ENCODE measurements at regions not wholly inside any gene's neighbourhood (a gene's known extent, or its start where the extent isn't known, plus 50 kb on each side); places are given as distances from the start of the nearest gene placed in this dataset.

DNA sequence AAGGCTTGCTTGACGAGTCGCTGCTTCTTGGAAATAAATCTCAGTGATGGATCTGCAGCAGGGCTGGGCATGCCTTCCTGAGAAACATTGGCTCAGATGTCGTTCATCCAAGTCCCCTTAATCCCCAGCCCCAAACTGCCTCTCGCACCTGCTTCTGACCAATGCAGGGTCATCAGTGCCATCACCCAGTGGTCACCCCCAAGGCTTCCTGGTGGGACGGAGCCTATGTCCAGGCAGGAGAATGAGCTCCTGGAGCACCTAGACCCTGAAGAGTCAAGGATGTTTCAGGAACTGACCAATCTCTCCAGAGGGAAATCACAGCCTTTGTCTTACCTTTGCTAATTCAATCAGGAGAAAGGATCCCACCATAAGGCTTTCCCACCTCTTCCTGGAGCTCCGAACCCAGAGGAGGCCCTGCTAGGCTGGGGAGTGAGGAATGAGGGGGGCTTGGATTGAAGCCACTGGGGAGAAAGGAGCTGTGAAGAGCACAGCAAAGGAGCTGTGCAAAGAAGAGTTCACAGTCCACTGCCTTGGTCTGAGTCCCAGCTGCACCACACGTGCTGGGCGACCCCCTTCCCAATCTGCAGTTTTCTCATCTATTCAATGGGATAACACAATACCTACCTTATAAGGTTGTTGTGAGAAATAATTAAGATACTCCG, 416.1 kb downstream of the NPHP4 start:
- peaks cover 19% of the 10 kb centered on the region for H3K4me1 Mint-ChIP-seq
- H3K27ac Mint-ChIP-seq: no peak overlapping the region
- TF ChIP-seq, protein P1, sequence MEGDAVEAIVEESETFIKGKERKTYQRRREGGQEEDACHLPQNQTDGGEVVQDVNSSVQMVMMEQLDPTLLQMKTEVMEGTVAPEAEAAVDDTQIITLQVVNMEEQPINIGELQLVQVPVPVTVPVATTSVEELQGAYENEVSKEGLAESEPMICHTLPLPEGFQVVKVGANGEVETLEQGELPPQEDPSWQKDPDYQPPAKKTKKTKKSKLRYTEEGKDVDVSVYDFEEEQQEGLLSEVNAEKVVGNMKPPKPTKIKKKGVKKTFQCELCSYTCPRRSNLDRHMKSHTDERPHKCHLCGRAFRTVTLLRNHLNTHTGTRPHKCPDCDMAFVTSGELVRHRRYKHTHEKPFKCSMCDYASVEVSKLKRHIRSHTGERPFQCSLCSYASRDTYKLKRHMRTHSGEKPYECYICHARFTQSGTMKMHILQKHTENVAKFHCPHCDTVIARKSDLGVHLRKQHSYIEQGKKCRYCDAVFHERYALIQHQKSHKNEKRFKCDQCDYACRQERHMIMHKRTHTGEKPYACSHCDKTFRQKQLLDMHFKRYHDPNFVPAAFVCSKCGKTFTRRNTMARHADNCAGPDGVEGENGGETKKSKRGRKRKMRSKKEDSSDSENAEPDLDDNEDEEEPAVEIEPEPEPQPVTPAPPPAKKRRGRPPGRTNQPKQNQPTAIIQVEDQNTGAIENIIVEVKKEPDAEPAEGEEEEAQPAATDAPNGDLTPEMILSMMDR (IDR thresholded peaks at IDR 0.05; ENCODE audit: unreplicated experiment in 3 of 3): no peak
- peaks cover 1% of the 10 kb centered on the region for H3K9me3 Mint-ChIP-seq
- peaks cover 13% of the 10 kb centered on the region for H3K27me3 Mint-ChIP-seq (ENCODE audit: low read depth)
- no peaks in the 10 kb centered on the region for H3K36me3 Mint-ChIP-seq (ENCODE audit: low read depth)
- H3K4me3 Mint-ChIP-seq: no peak overlapping the region

DNA sequence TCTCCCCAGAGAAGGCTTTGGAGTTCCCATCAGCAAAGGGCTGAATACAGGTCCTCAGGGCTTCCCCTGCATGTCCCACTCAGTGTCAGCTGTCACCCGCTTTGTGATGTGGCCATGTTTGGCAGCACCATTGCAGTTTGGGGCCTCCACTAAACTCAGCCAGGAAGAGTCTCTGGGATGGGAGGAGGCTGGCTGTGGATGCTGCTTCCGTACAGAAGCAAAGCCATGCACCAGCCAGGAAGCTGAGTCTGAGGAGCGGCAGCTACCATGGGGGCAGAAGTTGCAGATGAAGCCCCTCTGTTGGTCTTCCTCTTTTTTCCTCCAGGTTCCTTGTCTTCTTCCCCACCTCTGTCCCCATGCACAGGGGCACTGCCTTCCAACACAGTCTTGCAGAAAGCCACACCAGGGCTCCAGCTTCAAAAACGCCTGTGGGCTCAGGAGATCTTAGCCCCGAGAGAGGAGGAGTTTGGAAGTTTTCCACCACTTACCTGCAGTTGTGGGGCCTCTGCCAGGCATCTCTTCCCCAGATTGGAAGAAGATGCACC, 416.8 kb downstream of the NPHP4 start:
- TF ChIP-seq, protein P1 (IDR thresholded peaks at IDR 0.05; ENCODE audit: unreplicated experiment in 3 of 3): no peak
- Mint-ChIP-seq H3K27ac (no peak overlapping the region), H3K4me1 (peaks cover 23% of the 10 kb centered on the region), H3K36me3 (ENCODE audit: low read depth) (peaks cover 5% of the 10 kb centered on the region), H3K9me3 (peaks cover 5% of the 10 kb centered on the region), H3K27me3 (ENCODE audit: low read depth) (peaks cover 13% of the 10 kb centered on the region), H3K4me3 (no peak overlapping the region)

DNA sequence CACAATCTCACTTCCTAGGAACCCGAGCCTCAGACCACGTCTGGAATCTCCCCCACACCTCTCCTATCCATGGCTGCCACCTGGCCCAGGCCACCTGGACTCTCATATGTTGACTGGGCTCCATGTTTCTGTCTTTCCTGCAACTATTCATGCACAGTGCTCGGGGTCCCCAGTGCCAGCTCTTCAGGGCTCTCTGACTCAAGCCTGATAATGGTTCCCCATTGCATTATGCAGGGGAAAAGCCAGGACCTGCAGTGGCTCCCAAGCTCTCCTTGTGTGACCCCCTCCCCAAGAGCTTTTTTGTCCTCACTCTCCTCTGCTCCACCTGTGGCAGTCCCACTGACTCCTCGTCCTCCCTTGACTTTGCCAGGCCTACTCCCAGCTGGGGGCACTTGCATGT, 417.6 kb downstream of the NPHP4 start:
- no peak overlapping the region for H3K4me3 Mint-ChIP-seq
- H3K36me3 Mint-ChIP-seq (ENCODE audit: low read depth): peaks cover 5% of the 10 kb centered on the region
- TF ChIP-seq, protein P1 (IDR thresholded peaks at IDR 0.05; ENCODE audit: unreplicated experiment in 3 of 3): no peak
- peak overlapping the region in 1 of 3 experiments; percentile 38 for H3K27ac Mint-ChIP-seq
- H3K4me1 Mint-ChIP-seq: peaks cover 23% of the 10 kb centered on the region
- peaks cover 8% of the 10 kb centered on the region for H3K9me3 Mint-ChIP-seq
- peaks cover 13% of the 10 kb centered on the region for H3K27me3 Mint-ChIP-seq (ENCODE audit: low read depth)

DNA sequence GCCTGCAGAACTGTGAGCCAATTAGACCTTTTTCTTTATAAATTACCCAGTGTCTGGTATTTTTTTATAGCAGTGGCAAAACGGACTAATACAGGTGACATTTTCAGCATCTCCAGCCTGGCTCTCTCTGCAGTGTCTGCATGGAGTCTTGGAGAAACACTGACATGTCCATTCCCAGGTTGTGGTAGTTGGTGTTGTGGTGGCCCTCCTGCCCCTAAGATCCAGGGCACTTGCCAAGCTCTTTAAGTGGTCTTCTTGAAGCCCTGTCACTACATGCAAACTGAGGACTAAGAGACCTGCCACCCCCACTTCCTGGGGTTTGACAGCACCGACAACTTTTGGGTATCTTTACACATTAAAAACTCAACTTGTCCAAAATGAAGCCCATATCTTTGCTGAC, 419.4 kb downstream of the NPHP4 start:
- Mint-ChIP-seq H3K27ac (no peak overlapping the region), H3K9me3 (peaks cover 16% of the 10 kb centered on the region), H3K4me3 (no peak overlapping the region), H3K27me3 (ENCODE audit: low read depth) (peaks cover 11% of the 10 kb centered on the region), H3K36me3 (ENCODE audit: low read depth) (peaks cover 5% of the 10 kb centered on the region), H3K4me1 (peaks cover 23% of the 10 kb centered on the region)
- TF ChIP-seq, protein P1 (IDR thresholded peaks at IDR 0.05; ENCODE audit: unreplicated experiment in 3 of 3): no peak

DNA sequence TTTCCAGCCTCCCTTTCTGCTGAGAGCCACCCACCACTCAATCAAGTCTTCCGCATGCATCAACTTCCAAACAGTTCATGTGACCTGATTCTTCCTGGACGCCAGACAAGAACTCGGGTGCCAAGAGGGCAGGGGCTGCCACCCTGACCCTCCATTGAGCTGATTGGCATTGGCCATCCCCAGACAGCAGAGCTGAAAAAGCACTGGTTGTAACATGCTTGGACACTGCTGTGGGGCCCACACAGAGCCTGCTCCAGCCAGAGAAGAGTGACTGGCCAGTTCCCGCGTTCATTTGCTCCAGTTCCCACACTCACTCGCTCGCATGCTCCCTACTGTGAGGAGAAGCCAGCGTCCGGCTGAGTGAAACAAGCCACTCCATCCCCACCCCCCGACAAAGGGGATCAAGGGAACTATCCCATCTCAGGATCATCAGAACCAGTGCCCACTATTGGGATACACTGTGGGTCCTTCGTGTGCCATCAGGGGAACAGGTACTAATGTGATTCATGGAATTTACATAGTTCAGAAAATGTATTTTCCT, 420.3 kb downstream of the NPHP4 start:
- Mint-ChIP-seq H3K4me3 (no peak overlapping the region), H3K36me3 (ENCODE audit: low read depth) (peaks cover 5% of the 10 kb centered on the region), H3K4me1 (peaks cover 23% of the 10 kb centered on the region), H3K27me3 (ENCODE audit: low read depth) (peaks cover 11% of the 10 kb centered on the region), H3K9me3 (peaks cover 16% of the 10 kb centered on the region), H3K27ac (no peak overlapping the region)
- TF ChIP-seq, protein P1 (IDR thresholded peaks at IDR 0.05; ENCODE audit: unreplicated experiment in 3 of 3): no peak

DNA sequence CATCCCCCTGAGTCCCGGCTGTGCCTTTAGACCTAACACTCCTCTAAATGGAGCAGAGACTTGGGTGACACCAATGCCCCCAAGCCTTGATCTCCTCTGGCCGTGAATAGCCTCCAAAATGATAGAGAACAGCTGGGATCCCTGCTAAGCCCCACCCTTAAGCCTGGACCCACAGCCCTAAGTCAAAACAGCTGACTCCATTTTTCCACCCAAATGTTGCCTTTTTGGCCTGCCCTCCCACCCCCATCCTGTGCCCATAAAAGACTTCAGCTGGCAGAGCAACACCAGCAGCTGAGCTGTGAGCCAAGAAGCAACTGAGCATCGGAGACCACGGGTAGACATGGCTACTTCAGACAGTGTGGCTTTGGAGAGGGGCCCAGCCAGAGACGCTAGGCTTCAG, 420.8 kb downstream of the NPHP4 start:
- Mint-ChIP-seq H3K27ac (peak overlapping the region in 1 of 3 experiments; percentile 18), H3K27me3 (ENCODE audit: low read depth) (peaks cover 11% of the 10 kb centered on the region), H3K9me3 (peaks cover 16% of the 10 kb centered on the region), H3K4me1 (peaks cover 23% of the 10 kb centered on the region), H3K36me3 (ENCODE audit: low read depth) (peaks cover 5% of the 10 kb centered on the region), H3K4me3 (no peak overlapping the region)
- TF ChIP-seq, protein P1 (IDR thresholded peaks at IDR 0.05; ENCODE audit: unreplicated experiment in 3 of 3): no peak
